AG04450 (cell line): ENCODE measurements at regions not wholly inside any gene's neighbourhood (a gene's known extent, or its start where the extent isn't known, plus 50 kb on each side); places are given as distances from the start of the nearest gene placed in this dataset.
"Not testable (repeated sequence)": the region's sequence is repeated elsewhere in the genome, so short reads cannot be mapped to it uniquely, and the experiment has no call there.

Experiments used
- CTCF ChIA-PET: fragments of 300-600, 350-600 bp; formaldehyde crosslinking; extraction: SDS; loops from one replicate; lab custom pipeline; 2022; ENCODE audit warnings: antibody characterized with exemption, inconsistent platforms; lab: Charles Lee
- POLR2A ChIA-PET: fragments of 350-600 bp; formaldehyde crosslinking; extraction: SDS; loops from one replicate; lab custom pipeline; 2021; ENCODE audit warnings: antibody characterized with exemption, inconsistent platforms; lab: Yijun Ruan, JAX
- DNase-seq: peaks from one replicate; pipeline ENCODE4 v3.0.0-alpha.2; 2011; ENCODE audit warnings: low read depth, low spot score
- H3K27ac ChIP-seq: one replicate; pipeline ENCODE4 v1.5.1; 2012; ENCODE audit warnings: low read depth, low read length, control low read depth
- H3K27me3 ChIP-seq: one replicate; pipeline ENCODE4 v1.6.0; 2012; ENCODE audit warnings: low read length; ENCODE audit not compliant: control insufficient read depth, insufficient read depth
- H3K4me3 ChIP-seq: 2 replicates; pipeline ENCODE4 v1.5.1; 2011; ENCODE audit warnings: mild to moderate bottlenecking, low read depth, low read length, control low read depth
- H3K9me3 ChIP-seq: 2 replicates; pipeline ENCODE4 v1.5.1; 2012; ENCODE audit warnings: low read length; ENCODE audit not compliant: control insufficient read depth, insufficient read depth
- CTCF ChIP-seq: IDR thresholded peaks from 2 replicates; pipeline ENCODE4 v1.5.1; 2011; ENCODE audit warnings: low read depth, low read length, control low read depth, inconsistent platforms

- Histone ChIP-seq H3K4me3 (no peak overlapping the region), H3K9me3 (no peaks in the 10 kb centered on the region), H3K27ac (no peak overlapping the region), H3K27me3 (no peaks in the 10 kb centered on the region)
- ChIA-PET POLR2A (no interaction called here), CTCF (no interaction called here)
- TF ChIP-seq CTCF = no peak
- DNase-seq = no peak
Observed at GRCh38 chr2:147420517-147420916, 424.3 kb upstream of the ACVR2A start.

- POLR2A ChIA-PET = no interaction called here
- CTCF ChIA-PET = no interaction called here
- H3K9me3 ChIP-seq = no peaks in the 10 kb centered on the region
- no peaks in the 10 kb centered on the region for H3K27me3 ChIP-seq
- DNase-seq = no peak
- H3K4me3 ChIP-seq = no peak overlapping the region
- TF ChIP-seq CTCF = no peak
- H3K27ac ChIP-seq = no peak overlapping the region
Observed at GRCh38 chr2:147416099-147416498, 428.7 kb upstream of the ACVR2A start.

- not testable (repeated sequence) for H3K27me3 ChIP-seq, DNase-seq
Observed at GRCh38 chr2:147414656-147415055, 430.2 kb upstream of the ACVR2A start.

GRCh38 chr2:147408357-147408756 is 436.5 kb upstream of the ACVR2A start:
- H3K27me3 ChIP-seq = no peaks in the 10 kb centered on the region
- no peak overlapping the region for H3K4me3 ChIP-seq
- no peaks in the 10 kb centered on the region for H3K9me3 ChIP-seq
- POLR2A ChIA-PET = no interaction called here
- CTCF ChIA-PET = no interaction called here
- DNase-seq = no peak
- no peak for TF ChIP-seq CTCF
- no peak overlapping the region for H3K27ac ChIP-seq

More at GRCh38 chr2:147414656-147415055, 430.2 kb upstream of the ACVR2A start:
- CTCF ChIA-PET, H3K4me3 ChIP-seq, POLR2A ChIA-PET, H3K27ac ChIP-seq, H3K9me3 ChIP-seq: not testable (repeated sequence)

- Histone ChIP-seq H3K27me3 (no peaks in the 10 kb centered on the region), H3K4me3 (no peak overlapping the region), H3K27ac (no peak overlapping the region), H3K9me3 (no peaks in the 10 kb centered on the region)
- DNase-seq = no peak
- TF ChIP-seq CTCF = no peak
- POLR2A ChIA-PET = no interaction called here
- CTCF ChIA-PET = no interaction called here
Observed at GRCh38 chr2:147405651-147406050, 439.2 kb upstream of the ACVR2A start.

- Histone ChIP-seq H3K27me3 (no peaks in the 10 kb centered on the region), H3K9me3 (no peaks in the 10 kb centered on the region), H3K4me3 (no peak overlapping the region), H3K27ac (no peak overlapping the region)
- CTCF ChIA-PET = no interaction called here
- DNase-seq = no peak
- TF ChIP-seq CTCF = no peak
- POLR2A ChIA-PET = no interaction called here
Observed at GRCh38 chr2:147398996-147399395, 445.8 kb upstream of the ACVR2A start.
